Fibroblast of lung (primary cell): ENCODE measurements at regions not wholly inside any gene's neighbourhood (a gene's known extent, or its start where the extent isn't known, plus 50 kb on each side); places are given as distances from the start of the nearest gene placed in this dataset.

Experiments
- DNase-seq, 2 donors: peaks; one replicate each; pipeline versions ENCODE4 v3.0.0 to v3.0.0-alpha.2; 2010; ENCODE audit warnings: low read depth in 2 of 2
- H2AFZ ChIP-seq: 2 replicates; pipeline ENCODE4 v1.5.1; 2012; ENCODE audit warnings: low read length, control low read depth, inconsistent platforms
- H3K27ac ChIP-seq: 2 replicates; pipeline ENCODE4 v1.5.1; 2011; ENCODE audit warnings: low read length, control low read depth; ENCODE audit not compliant: insufficient read depth
- H3K27me3 ChIP-seq: 2 replicates; pipeline ENCODE4 v1.5.1; 2011; ENCODE audit warnings: mild to moderate bottlenecking, low read length; ENCODE audit not compliant: control insufficient read depth, insufficient read depth
- H3K36me3 ChIP-seq: 2 replicates; pipeline ENCODE4 v1.5.1; 2011; ENCODE audit warnings: low read length; ENCODE audit not compliant: control insufficient read depth, insufficient read depth
- H3K4me1 ChIP-seq: 2 replicates; pipeline ENCODE4 v1.5.1; 2011; ENCODE audit warnings: low read length; ENCODE audit not compliant: control insufficient read depth, insufficient read depth; ENCODE audit errors: extremely low read depth
- H3K4me2 ChIP-seq: 2 replicates; pipeline ENCODE4 v1.5.1; 2011; ENCODE audit warnings: low read length, control low read depth; ENCODE audit not compliant: insufficient read depth; ENCODE audit errors: extremely low read depth
- H3K4me3 ChIP-seq, 4 experiments: fragments of 200-600 bp in 1 of 4; sonication (generic) in 1 of 4; replicated peaks in 1 of 4; 2 replicates each; pipeline ENCODE4 v1.5.1; 2011 to 2016; ENCODE audit warnings: low read length in 4 of 4, low read depth in 3 of 4, mild to moderate bottlenecking in 3 of 4, control low read depth in 2 of 4, inconsistent platforms in 1 of 4, mixed read lengths in 1 of 4; ENCODE audit not compliant: insufficient read depth in 1 of 4; ENCODE audit errors: control extremely low read depth in 1 of 4
- H3K79me2 ChIP-seq: 2 replicates; pipeline ENCODE4 v1.5.1; 2012; ENCODE audit warnings: mild to moderate bottlenecking, low read length, inconsistent platforms; ENCODE audit not compliant: control insufficient read depth, insufficient read depth
- H3K9ac ChIP-seq: 2 replicates; pipeline ENCODE4 v1.5.1; 2011; ENCODE audit warnings: mild to moderate bottlenecking, low read length, control low read depth; ENCODE audit not compliant: insufficient read depth
- H3K9me3 ChIP-seq: 2 replicates; pipeline ENCODE4 v1.5.1; 2012; ENCODE audit warnings: low read depth, low read length; ENCODE audit not compliant: control insufficient read depth, insufficient read depth
- H4K20me1 ChIP-seq: 2 replicates; pipeline ENCODE4 v1.5.1; 2011; ENCODE audit warnings: low read length; ENCODE audit not compliant: control insufficient read depth, insufficient read depth; ENCODE audit errors: extremely low read depth
- CTCF ChIP-seq, 2 donors: IDR thresholded peaks in 1 of 2; conservative IDR thresholded peaks in 1 of 2; 1 replicate in 1 of 2; 2 replicates in 1 of 2; pipeline ENCODE4 v1.5.1; 2011 to 2012; ENCODE audit warnings: low read length in 2 of 2, control low read depth in 1 of 2, inconsistent platforms in 1 of 2, low read depth in 1 of 2, mild to moderate bottlenecking in 1 of 2
- EZH2 ChIP-seq: IDR thresholded peaks from 2 replicates; pipeline ENCODE4 v1.5.1; 2012; ENCODE audit warnings: low read length, control low read depth, mild to moderate bottlenecking; ENCODE audit errors: missing control alignments

DNA sequence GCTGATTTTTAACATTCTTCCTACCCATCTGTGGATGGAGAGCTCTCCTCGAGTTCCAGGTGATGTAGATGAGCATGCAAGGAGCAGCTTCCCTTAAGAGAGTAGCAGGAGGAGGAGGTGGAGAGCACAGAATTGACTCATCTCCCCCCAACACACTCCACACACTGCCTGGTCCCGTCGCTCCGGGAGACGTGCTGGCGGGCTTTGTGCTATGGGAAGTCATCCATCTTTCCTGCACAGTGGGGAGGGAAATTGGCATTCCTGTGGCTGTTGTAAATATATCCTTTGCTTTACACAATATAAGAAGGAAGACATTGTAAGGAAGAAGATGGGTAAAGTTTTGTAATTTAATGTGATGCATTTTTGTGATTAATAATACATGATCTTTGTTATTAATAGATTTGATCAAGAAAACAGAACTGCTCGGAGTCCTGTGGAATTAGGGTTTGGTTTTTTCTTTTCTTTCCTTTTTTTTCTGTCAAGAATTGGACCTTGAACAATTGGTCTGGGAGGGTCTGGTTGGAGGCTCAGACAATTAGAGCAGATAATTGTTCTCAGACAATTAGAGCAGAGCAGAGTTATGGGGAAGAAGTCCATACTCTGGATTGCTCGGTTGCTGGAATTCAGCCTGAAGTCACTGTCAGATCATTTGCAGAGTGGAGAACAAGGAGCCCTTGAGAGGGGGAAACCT lies 297.8 kb downstream of the GADD45G start:
- Histone ChIP-seq H3K36me3 (no peaks in the 10 kb centered on the region), H3K4me3 (no peak overlapping the region), H3K9ac (no peak overlapping the region), H3K4me2 (no peak overlapping the region), H3K27me3 (no peaks in the 10 kb centered on the region), H2AFZ (no peak overlapping the region), H4K20me1 (no peaks in the 10 kb centered on the region), H3K4me1 (no peaks in the 10 kb centered on the region), H3K9me3 (no peaks in the 10 kb centered on the region), H3K79me2 (no peaks in the 10 kb centered on the region), H3K27ac (no peak overlapping the region)
- TF ChIP-seq EZH2: no peak
- TF ChIP-seq CTCF (conservative IDR thresholded peaks at IDR 0.05 in 1 of 2, IDR thresholded peaks at IDR 0.05 in 1 of 2; ENCODE audit: low read depth in 1 of 2, low read length in 2 of 2): no peak
- peak; percentile 73 to 94 for DNase-seq

- Histone ChIP-seq H3K36me3 (no peaks in the 10 kb centered on the region), H3K4me2 (no peak overlapping the region), H3K27me3 (no peaks in the 10 kb centered on the region), H3K9ac (no peak overlapping the region), H3K27ac (no peak overlapping the region), H3K4me1 (no peaks in the 10 kb centered on the region), H4K20me1 (no peaks in the 10 kb centered on the region), H3K9me3 (no peaks in the 10 kb centered on the region), H2AFZ (no peak overlapping the region), H3K4me3 (no peak overlapping the region), H3K79me2 (no peaks in the 10 kb centered on the region)
- no peak for DNase-seq
- TF ChIP-seq EZH2 (no peak), CTCF (conservative IDR thresholded peaks at IDR 0.05 in 1 of 2, IDR thresholded peaks at IDR 0.05 in 1 of 2; ENCODE audit: low read depth in 1 of 2, low read length in 2 of 2) (no peak)
Observed at GRCh38 chr9:89903141-89903475, 298.3 kb downstream of the GADD45G start.

- H3K9ac ChIP-seq: no peak overlapping the region
- H3K27ac ChIP-seq: no peak overlapping the region
- peak in 1 of 2 donors; percentile 14 for DNase-seq
- H3K36me3 ChIP-seq: no peaks in the 10 kb centered on the region
- H3K27me3 ChIP-seq: no peaks in the 10 kb centered on the region
- no peak overlapping the region for H3K4me2 ChIP-seq
- no peaks in the 10 kb centered on the region for H4K20me1 ChIP-seq
- no peaks in the 10 kb centered on the region for H3K9me3 ChIP-seq
- no peaks in the 10 kb centered on the region for H3K4me1 ChIP-seq
- H2AFZ ChIP-seq: no peak overlapping the region
- TF ChIP-seq EZH2 (no peak), CTCF (conservative IDR thresholded peaks at IDR 0.05 in 1 of 2, IDR thresholded peaks at IDR 0.05 in 1 of 2; ENCODE audit: low read depth in 1 of 2, low read length in 2 of 2) (no peak)
- no peaks in the 10 kb centered on the region for H3K79me2 ChIP-seq
- H3K4me3 ChIP-seq: no peak overlapping the region
Observed at GRCh38 chr9:89905606-89906338, 301.0 kb downstream of the GADD45G start.
